Neuronal stem cell (in vitro differentiated cells): ENCODE measurements at regions not wholly inside any gene's neighbourhood (a gene's known extent, or its start where the extent isn't known, plus 50 kb on each side); places are given as distances from the start of the nearest gene placed in this dataset.

Experiments
- DNase-seq: peaks from one replicate; pipeline ENCODE4 v3.0.0-alpha.2; 2013; ENCODE audit warnings: low spot score
- H2AFZ ChIP-seq: one replicate; pipeline ENCODE4 v1.6.1; 2013; ENCODE audit warnings: mild to moderate bottlenecking, low read length, inconsistent platforms
- H2AK5ac ChIP-seq: 2 replicates; pipeline ENCODE4 v1.6.1; 2013; ENCODE audit warnings: low read depth, mild to moderate bottlenecking, inconsistent platforms, low read length, moderate library complexity, mixed read lengths
- H2BK120ac ChIP-seq: 2 replicates; pipeline ENCODE4 v1.6.1; 2013; ENCODE audit warnings: low read depth, mild to moderate bottlenecking, inconsistent platforms, low read length, moderate library complexity, mixed read lengths
- H2BK12ac ChIP-seq: one replicate; pipeline ENCODE4 v1.6.1; 2013; ENCODE audit warnings: low read length, inconsistent platforms
- H2BK15ac ChIP-seq: 2 replicates; pipeline ENCODE4 v1.6.1; 2013; ENCODE audit warnings: mild to moderate bottlenecking, low read length, inconsistent platforms, mixed read lengths
- H2BK5ac ChIP-seq: one replicate; pipeline ENCODE4 v1.6.1; 2013; ENCODE audit warnings: inconsistent platforms, mild to moderate bottlenecking, low read length, moderate library complexity
- H3K14ac ChIP-seq: one replicate; pipeline ENCODE4 v1.6.1; 2013; ENCODE audit warnings: low read length, inconsistent platforms
- H3K18ac ChIP-seq: 2 replicates; pipeline ENCODE4 v1.6.1; 2013; ENCODE audit warnings: low read length, inconsistent platforms
- H3K23ac ChIP-seq: 2 replicates; pipeline ENCODE4 v1.6.1; 2013; ENCODE audit warnings: low read depth, mild to moderate bottlenecking, mixed read lengths, low read length, inconsistent platforms; ENCODE audit not compliant: poor library complexity
- H3K27ac ChIP-seq: replicated peaks from 3 replicates; pipeline ENCODE4 v1.5.1; 2013; ENCODE audit warnings: low read length, inconsistent platforms
- H3K27me3 ChIP-seq, 3 experiments: 2 replicates each; pipeline ENCODE4 v1.6.1; 2013; ENCODE audit warnings: low read length in 3 of 3, mild to moderate bottlenecking in 2 of 3, inconsistent platforms in 1 of 3, low read depth in 1 of 3, mixed read lengths in 1 of 3, moderate library complexity in 1 of 3; ENCODE audit not compliant: control insufficient read depth in 3 of 3, insufficient read depth in 3 of 3
- H3K36me3 ChIP-seq, 2 donors: replicated peaks in 1 of 2; 2 replicates each; pipeline ENCODE4 v1.6.1; 2013; ENCODE audit warnings: low read length in 2 of 2; ENCODE audit not compliant: control insufficient read depth in 2 of 2, insufficient read depth in 2 of 2
- H3K4ac ChIP-seq: 2 replicates; pipeline ENCODE4 v1.6.1; 2013; ENCODE audit warnings: inconsistent platforms, mild to moderate bottlenecking, low read length, moderate library complexity
- H3K4me1 ChIP-seq, 2 donors: 1 replicate in 1 of 2; 2 replicates in 1 of 2; pipeline ENCODE4 v1.6.1; 2013; ENCODE audit warnings: low read length in 2 of 2, low read depth in 1 of 2; ENCODE audit not compliant: control insufficient read depth in 2 of 2, insufficient read depth in 1 of 2
- H3K4me2 ChIP-seq: one replicate; pipeline ENCODE4 v1.6.1; 2013; ENCODE audit warnings: mild to moderate bottlenecking, low read length, inconsistent platforms; ENCODE audit not compliant: insufficient read depth, poor library complexity, severe bottlenecking
- H3K4me3 ChIP-seq, 2 donors: 2 replicates each; pipeline ENCODE4 v1.5.1; 2013; ENCODE audit warnings: low read length in 2 of 2, mild to moderate bottlenecking in 2 of 2, inconsistent platforms in 1 of 2, moderate library complexity in 1 of 2
- H3K79me1 ChIP-seq: one replicate; pipeline ENCODE4 v1.6.1; 2013; ENCODE audit warnings: low read depth, mild to moderate bottlenecking, inconsistent platforms, low read length, moderate library complexity
- H3K9ac ChIP-seq: one replicate; pipeline ENCODE4 v1.6.1; 2013; ENCODE audit warnings: mild to moderate bottlenecking, low read depth, low read length, inconsistent platforms; ENCODE audit not compliant: poor library complexity
- H3K9me3 ChIP-seq, 2 donors: replicated peaks in 1 of 2; 2 replicates each; pipeline versions ENCODE3 to v1.6.1; 2013; ENCODE audit warnings: low read length in 2 of 2, mild to moderate bottlenecking in 2 of 2, inconsistent platforms in 1 of 2, low read depth in 1 of 2, mixed read lengths in 1 of 2, moderate library complexity in 1 of 2; ENCODE audit not compliant: control insufficient read depth in 2 of 2, insufficient read depth in 1 of 2
- H4K8ac ChIP-seq: one replicate; pipeline ENCODE4 v1.6.1; 2013; ENCODE audit warnings: low read depth, mild to moderate bottlenecking, inconsistent platforms, low read length, moderate library complexity
- H4K91ac ChIP-seq: one replicate; pipeline ENCODE4 v1.6.1; 2013; ENCODE audit warnings: low read length, low read depth, mild to moderate bottlenecking, inconsistent platforms; ENCODE audit not compliant: poor library complexity
- WGBS, 2 donors: extraction: QIAGEN DNeasy Blood & Tissue Kit; methylation state at CpG; one replicate each; pipeline ENCODE4 v1.1.7; 2013; ENCODE audit warnings: missing lambda C conversion rate in 2 of 2, mixed read lengths in 1 of 2; ENCODE audit not compliant: insufficient read length in 2 of 2, insufficient replicate concordance in 1 of 2; ENCODE audit errors: extremely low coverage in 2 of 2; 5-methylcytosine and 5-hydroxymethylcytosine counted together

DNA sequence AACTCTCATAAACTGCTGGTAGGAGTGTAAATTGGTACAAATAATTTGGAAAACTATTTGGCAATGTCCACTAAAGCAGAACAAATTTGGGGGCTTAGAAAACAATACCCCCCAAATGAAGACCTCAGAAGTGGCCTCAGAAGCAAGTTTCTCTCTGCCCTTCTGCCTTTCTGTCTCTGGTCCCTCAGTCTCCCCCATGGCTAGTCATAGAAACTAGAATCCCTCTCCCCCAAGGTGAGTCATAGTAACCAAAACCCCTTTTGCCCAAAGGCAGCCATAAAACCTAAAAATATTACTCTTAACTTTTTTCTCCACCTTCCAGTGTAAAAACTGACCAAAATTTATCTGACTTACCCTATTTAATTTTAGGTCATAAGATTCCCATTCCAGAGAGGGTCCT lies 350.7 kb upstream of the LRRC3B start:
- DNase-seq: no peak
- H2BK15ac ChIP-seq: no peak overlapping the region
- no peak overlapping the region for H3K18ac ChIP-seq
- H2BK12ac ChIP-seq: no peak overlapping the region
- no peak overlapping the region for H4K8ac ChIP-seq
- no peak overlapping the region for H2AFZ ChIP-seq
- no peak overlapping the region for H3K4ac ChIP-seq
- H3K36me3 ChIP-seq: no peaks in the 10 kb centered on the region
- no peak overlapping the region for H3K9ac ChIP-seq
- no peak overlapping the region for H3K23ac ChIP-seq
- no peak overlapping the region for H3K27ac ChIP-seq
- H2BK120ac ChIP-seq: no peak overlapping the region
- no peak overlapping the region for H3K4me2 ChIP-seq
- H2BK5ac ChIP-seq: no peak overlapping the region
- no peak overlapping the region for H4K91ac ChIP-seq
- no peak overlapping the region for H2AK5ac ChIP-seq
- no peaks in the 10 kb centered on the region for H3K9me3 ChIP-seq
- no peaks in the 10 kb centered on the region for H3K27me3 ChIP-seq
- no peaks in the 10 kb centered on the region for H3K79me1 ChIP-seq
- peaks cover 0 to 2% of the 10 kb centered on the region in 2 donors for H3K4me1 ChIP-seq
- no peak overlapping the region for H3K14ac ChIP-seq
- H3K4me3 ChIP-seq: no peak overlapping the region

DNA sequence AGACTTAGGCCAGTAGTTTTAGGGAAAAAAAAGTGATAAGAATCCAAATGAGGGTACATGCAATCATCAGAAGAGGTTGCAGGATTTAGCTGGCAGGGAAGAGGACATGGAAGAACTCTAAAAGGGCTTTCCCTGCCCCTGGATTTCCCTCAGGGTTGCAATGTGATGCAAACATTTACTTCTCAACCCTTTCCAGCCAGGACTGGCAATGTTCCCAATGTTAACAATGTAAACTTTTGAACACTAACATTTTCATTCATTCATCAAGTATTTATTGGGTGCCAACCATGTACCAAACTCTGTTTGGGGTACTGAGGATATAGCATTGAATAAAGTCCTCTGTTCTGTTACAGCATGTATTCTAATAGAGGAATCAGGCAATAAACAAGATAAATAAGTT lies 349.4 kb upstream of the LRRC3B start:
- Histone ChIP-seq H2AFZ (no peak overlapping the region), H2BK12ac (no peak overlapping the region), H3K14ac (no peak overlapping the region), H2BK5ac (no peak overlapping the region), H3K9ac (no peak overlapping the region), H3K27ac (no peak overlapping the region), H3K23ac (no peak overlapping the region), H3K4ac (no peak overlapping the region), H3K27me3 (no peaks in the 10 kb centered on the region), H2AK5ac (no peak overlapping the region), H2BK15ac (no peak overlapping the region), H4K8ac (no peak overlapping the region), H3K4me1 (peaks cover 0 to 2% of the 10 kb centered on the region in 2 donors), H3K9me3 (no peaks in the 10 kb centered on the region), H2BK120ac (no peak overlapping the region), H3K18ac (no peak overlapping the region), H3K4me2 (no peak overlapping the region), H3K36me3 (no peaks in the 10 kb centered on the region), H4K91ac (no peak overlapping the region), H3K4me3 (no peak overlapping the region), H3K79me1 (no peaks in the 10 kb centered on the region)
- no peak for DNase-seq

DNA sequence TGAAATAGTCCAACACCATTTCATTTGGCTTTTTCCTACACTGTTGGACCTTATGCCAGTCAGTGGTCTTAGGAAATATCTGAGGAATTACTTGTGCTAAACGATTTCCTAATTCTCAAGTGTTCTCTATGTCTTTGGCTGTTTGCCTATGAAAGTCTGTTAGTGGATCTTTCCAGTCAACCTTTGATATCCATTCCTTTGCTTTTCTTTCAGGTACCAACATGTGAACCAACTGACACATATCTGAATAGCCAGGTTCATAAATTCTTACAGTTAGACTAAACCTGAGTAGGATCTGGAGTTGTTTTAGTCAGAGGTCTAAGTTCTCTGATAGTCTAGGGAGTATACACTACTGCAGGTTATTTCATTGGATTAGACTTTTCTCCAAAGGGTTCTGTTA lies 343.5 kb upstream of the LRRC3B start:
- no CpG with 5 or more reads among the region's 1 CpG for WGBS, 2 donors
- Histone ChIP-seq H2BK12ac (no peak overlapping the region), H3K23ac (no peak overlapping the region)

DNA sequence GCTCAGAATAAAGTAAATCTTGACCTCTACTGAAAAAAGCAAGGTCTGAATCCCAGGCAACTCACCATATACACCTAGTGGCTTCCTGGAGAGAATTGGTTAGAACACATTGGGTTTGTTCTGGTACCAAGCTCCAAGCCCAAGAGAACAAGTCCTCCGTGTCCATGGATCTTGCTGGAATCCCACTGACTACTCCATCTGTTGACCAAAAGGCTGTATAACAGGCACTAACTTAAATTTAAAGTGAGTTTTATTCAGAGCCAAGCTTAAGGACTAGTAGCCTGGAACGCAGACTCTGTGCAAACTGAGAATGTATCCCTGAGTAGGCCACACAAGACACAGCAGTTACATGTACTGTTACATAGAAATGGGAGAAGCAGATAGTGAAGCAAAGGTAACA lies 342.1 kb upstream of the LRRC3B start:
- H3K9ac ChIP-seq: no peak overlapping the region
- WGBS, 2 donors: no CpG with 5 or more reads among the region's 2 CpGs
- no peak overlapping the region for H3K27ac ChIP-seq

More for the DNA sequence above, 343.5 kb upstream of the LRRC3B start:
- Histone ChIP-seq H2AFZ (no peak overlapping the region), H3K9me3 (peaks cover 0 to 3% of the 10 kb centered on the region in 2 donors), H2AK5ac (no peak overlapping the region), H2BK120ac (no peak overlapping the region), H3K4ac (no peak overlapping the region), H3K27ac (no peak overlapping the region), H3K14ac (no peak overlapping the region), H3K18ac (no peak overlapping the region), H4K91ac (no peak overlapping the region), H3K4me2 (no peak overlapping the region), H3K9ac (no peak overlapping the region), H3K27me3 (no peaks in the 10 kb centered on the region), H3K4me1 (peaks cover 0 to 2% of the 10 kb centered on the region in 2 donors), H4K8ac (no peak overlapping the region), H3K4me3 (no peak overlapping the region), H3K79me1 (no peaks in the 10 kb centered on the region), H2BK15ac (no peak overlapping the region), H3K36me3 (no peaks in the 10 kb centered on the region), H2BK5ac (no peak overlapping the region)
- DNase-seq: no peak

More for the DNA sequence above, 342.1 kb upstream of the LRRC3B start:
- H3K27me3 ChIP-seq: no peaks in the 10 kb centered on the region
- no peak overlapping the region for H3K14ac ChIP-seq
- H2BK15ac ChIP-seq: no peak overlapping the region
- no peak overlapping the region for H2BK5ac ChIP-seq
- no peak overlapping the region for H3K4ac ChIP-seq
- H3K4me3 ChIP-seq: no peak overlapping the region
- H3K79me1 ChIP-seq: no peaks in the 10 kb centered on the region
- H4K91ac ChIP-seq: no peak overlapping the region
- no peak overlapping the region for H3K23ac ChIP-seq
- H3K9me3 ChIP-seq: peaks cover 0 to 3% of the 10 kb centered on the region in 2 donors
- no peak overlapping the region for H2AK5ac ChIP-seq
- H2AFZ ChIP-seq: no peak overlapping the region
- no peak overlapping the region for H3K18ac ChIP-seq
- no peak overlapping the region for H3K4me2 ChIP-seq
- no peaks in the 10 kb centered on the region for H3K4me1 ChIP-seq
- no peak for DNase-seq
- no peak overlapping the region for H4K8ac ChIP-seq
- no peaks in the 10 kb centered on the region for H3K36me3 ChIP-seq
- H2BK120ac ChIP-seq: no peak overlapping the region
- no peak overlapping the region for H2BK12ac ChIP-seq
